GM18870 (cell line): ENCODE measurements at regions not wholly inside any gene's neighbourhood (a gene's known extent, or its start where the extent isn't known, plus 50 kb on each side); places are given as distances from the start of the nearest gene placed in this dataset.

ENCODE experiments used
- ATAC-seq: cut with Tn5 transposase; IDR thresholded peaks from one replicate; pipeline ENCODE4 v1.9.1; 2021; ENCODE audit warnings: moderate library complexity; ENCODE audit not compliant: unreplicated experiment

- ATAC-seq = no peak
Observed at GRCh38 chr1:82423174-82423815, 622.6 kb downstream of the ADGRL2 start.

- no peak for ATAC-seq
Observed at GRCh38 chr1:82421782-82422181, 621.0 kb downstream of the ADGRL2 start.

- ATAC-seq = no peak
Observed at GRCh38 chr1:82420584-82420983, 619.9 kb downstream of the ADGRL2 start.

GRCh38 chr1:82411605-82412004 is 610.9 kb downstream of the ADGRL2 start:
- ATAC-seq = no peak

- no peak for ATAC-seq
Observed at GRCh38 chr1:82405333-82405732, 604.6 kb downstream of the ADGRL2 start.

- no peak for ATAC-seq
Observed at GRCh38 chr1:82401116-82401515, 600.4 kb downstream of the ADGRL2 start.

- ATAC-seq = no peak
Observed at GRCh38 chr1:82400521-82400920, 599.8 kb downstream of the ADGRL2 start.

- no peak for ATAC-seq
Observed at GRCh38 chr1:82399093-82399492, 598.4 kb downstream of the ADGRL2 start.

GRCh38 chr1:82398357-82398756 is 597.6 kb downstream of the ADGRL2 start:
- no peak for ATAC-seq

- ATAC-seq = no peak
Observed at GRCh38 chr1:82395440-82395839, 594.7 kb downstream of the ADGRL2 start.

GRCh38 chr1:82392946-82393345 is 592.2 kb downstream of the ADGRL2 start:
- ATAC-seq = no peak

GRCh38 chr1:82392513-82392912 is 591.8 kb downstream of the ADGRL2 start:
- ATAC-seq = no peak

GRCh38 chr1:82391712-82392111 is 591.0 kb downstream of the ADGRL2 start:
- ATAC-seq = no peak

GRCh38 chr1:82390627-82391026 is 589.9 kb downstream of the ADGRL2 start:
- ATAC-seq = no peak

GRCh38 chr1:82388679-82389078 is 587.9 kb downstream of the ADGRL2 start:
- no peak for ATAC-seq

- ATAC-seq = no peak
Observed at GRCh38 chr1:82387012-82387366, 586.3 kb downstream of the ADGRL2 start.

GRCh38 chr1:82386365-82387011 is 585.8 kb downstream of the ADGRL2 start:
- ATAC-seq = no peak

- ATAC-seq = no peak
Observed at GRCh38 chr1:82384776-82385175, 584.0 kb downstream of the ADGRL2 start.

- no peak for ATAC-seq
Observed at GRCh38 chr1:82377201-82377884, 576.6 kb downstream of the ADGRL2 start.

GRCh38 chr1:82373710-82374109 is 573.0 kb downstream of the ADGRL2 start:
- ATAC-seq = no peak

GRCh38 chr1:82371844-82372498 is 571.2 kb downstream of the ADGRL2 start:
- ATAC-seq = no peak

- ATAC-seq = no peak
Observed at GRCh38 chr1:82367456-82367855, 566.7 kb downstream of the ADGRL2 start.
